ENCODE measurements at regions not wholly inside any gene's neighbourhood (a gene's known extent, or its start where the extent isn't known, plus 50 kb on each side); places are given as distances from the start of the nearest gene placed in this dataset.

DNA sequence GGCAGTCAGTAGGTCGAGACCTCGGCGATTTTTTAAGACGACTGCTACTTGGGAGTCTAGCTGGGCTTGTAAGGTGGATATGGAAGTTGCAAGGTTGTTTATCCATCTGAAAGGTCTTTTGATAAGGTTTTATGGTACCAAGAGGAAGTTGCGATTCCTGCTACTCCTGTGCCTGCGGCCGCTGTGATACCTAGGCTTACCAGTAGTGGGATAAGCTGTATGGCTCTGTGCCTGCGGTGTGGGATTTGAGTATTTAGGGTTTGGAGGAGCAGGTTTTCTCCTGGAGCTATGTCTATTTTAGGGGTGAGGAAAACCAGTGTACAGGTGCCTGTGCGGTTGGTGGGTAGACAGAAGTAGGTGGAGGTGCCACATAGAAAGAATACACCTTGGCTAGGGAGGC is 1059.8 kb downstream of the SI start:
- no peak for TF ChIP-seq POLR2A (IDR thresholded peaks at IDR 0.05)
- no peak for TF ChIP-seq CTCF (IDR thresholded peaks at IDR 0.05)
